H1 (cell line): ENCODE measurements at regions not wholly inside any gene's neighbourhood (a gene's known extent, or its start where the extent isn't known, plus 50 kb on each side); places are given as distances from the start of the nearest gene placed in this dataset.

ENCODE experiments used
- CTCF ChIA-PET: fragments of 300-600 bp; sonication (Branson Sonifier 250); formaldehyde crosslinking; loops from one replicate; lab custom pipeline; 2021; ENCODE audit not compliant: partially characterized antibody; lab: Charles Lee
- POLR2A ChIA-PET: fragments of 300-600 bp; sonication (Branson Sonifier 250); formaldehyde crosslinking; loops from one replicate; lab custom pipeline; 2021; ENCODE audit warnings: inconsistent platforms; ENCODE audit not compliant: partially characterized antibody; lab: Charles Lee
- DNase-seq, 2 experiments: peaks; one replicate each; pipeline versions ENCODE4 v3.0.0 to v3.0.0-alpha.2; 2010 to 2022; ENCODE audit warnings: low spot score in 2 of 2, low read depth in 1 of 2, mixed read lengths in 1 of 2
- FAIRE-seq: peaks from 2 replicates; lab custom pipeline; 2011; peaks lifted over from hg19 to GRCh38; lab: Jason Lieb, UNC
- H2AFZ ChIP-seq: 2 replicates; pipeline ENCODE4 v1.8.1; 2012; ENCODE audit warnings: low read length, inconsistent platforms
- H2AK5ac ChIP-seq: 2 replicates; pipeline ENCODE4 v1.6.1; 2013; ENCODE audit warnings: low read depth, low read length
- H2BK120ac ChIP-seq: replicated peaks from 2 replicates; pipeline ENCODE3; 2013; ENCODE audit warnings: low read depth, low read length, inconsistent platforms
- H2BK12ac ChIP-seq: 2 replicates; pipeline ENCODE4 v1.6.1; 2013; ENCODE audit warnings: low read depth, low read length
- H2BK15ac ChIP-seq: 2 replicates; pipeline ENCODE4 v1.6.1; 2013; ENCODE audit warnings: low read length
- H2BK20ac ChIP-seq: 2 replicates; pipeline ENCODE4 v1.6.1; 2013; ENCODE audit warnings: low read length
- H2BK5ac ChIP-seq: 2 replicates; pipeline ENCODE4 v1.6.1; 2013; ENCODE audit warnings: low read depth, low read length
- H3K14ac ChIP-seq: 2 replicates; pipeline ENCODE4 v1.6.1; 2013; ENCODE audit warnings: inconsistent platforms; ENCODE audit not compliant: insufficient read length
- H3K18ac ChIP-seq: 2 replicates; pipeline ENCODE4 v1.6.1; 2013; ENCODE audit warnings: low read length; ENCODE audit errors: extremely low read depth
- H3K23ac ChIP-seq: 2 replicates; pipeline ENCODE4 v1.6.1; 2013; ENCODE audit warnings: inconsistent platforms; ENCODE audit not compliant: insufficient read length
- H3K23me2 ChIP-seq: 2 replicates; pipeline ENCODE4 v1.6.1; 2013; ENCODE audit warnings: low read depth, low read length
- H3K27ac ChIP-seq: 2 replicates; pipeline ENCODE4 v1.6.1; 2011; ENCODE audit warnings: low read depth, low read length, inconsistent platforms
- H3K27me3 ChIP-seq, 4 experiments: replicated peaks in 1 of 4; 1 replicate in 1 of 4; 2 replicates in 3 of 4; pipeline versions ENCODE4 v1.6.1 to v1.8.1; 2011 to 2013; ENCODE audit warnings: low read length in 3 of 4, mild to moderate bottlenecking in 3 of 4, inconsistent platforms in 2 of 4, mixed read lengths in 2 of 4, moderate library complexity in 1 of 4; ENCODE audit not compliant: control insufficient read depth in 3 of 4, insufficient read depth in 3 of 4; ENCODE audit errors: extremely low read depth in 1 of 4
- H3K36me3 ChIP-seq, 4 experiments: 2 replicates each; pipeline versions ENCODE4 v1.6.1 to v1.8.1; 2011 to 2013; ENCODE audit warnings: mild to moderate bottlenecking in 4 of 4, low read length in 3 of 4, moderate library complexity in 2 of 4, control low read depth in 1 of 4, inconsistent platforms in 1 of 4; ENCODE audit not compliant: insufficient read depth in 4 of 4, control insufficient read depth in 2 of 4
- H3K4ac ChIP-seq: replicated peaks from 2 replicates; pipeline ENCODE3; 2013; ENCODE audit warnings: low read length, low read depth, mixed read lengths, inconsistent platforms; ENCODE audit not compliant: insufficient read length
- H3K4me1 ChIP-seq, 4 experiments: replicated peaks in 1 of 4; 1 replicate in 1 of 4; 2 replicates in 3 of 4; pipeline versions ENCODE4 v1.6.1 to v1.8.1; 2011 to 2013; ENCODE audit warnings: low read length in 3 of 4, inconsistent platforms in 2 of 4, mixed read lengths in 1 of 4; ENCODE audit not compliant: insufficient read depth in 4 of 4, control insufficient read depth in 3 of 4
- H3K4me2 ChIP-seq, 2 experiments: 2 replicates each; pipeline versions ENCODE4 v1.6.1 to v1.8.1; 2011 to 2013; ENCODE audit warnings: low read depth in 2 of 2, low read length in 2 of 2, control low read depth in 1 of 2, inconsistent platforms in 1 of 2, mild to moderate bottlenecking in 1 of 2; ENCODE audit not compliant: insufficient read depth in 1 of 2
- H3K4me3 ChIP-seq, 4 experiments: fragments of 200-600, 300-600 bp in 1 of 4; sonication (generic), shearing (Covaris generic), sonication (Bioruptor Twin) in 1 of 4; 2 replicates each; pipeline versions ENCODE4 v1.5.1 to v1.8.1; 2011 to 2016; ENCODE audit warnings: low read length in 4 of 4, low read depth in 3 of 4, control low read depth in 2 of 4, inconsistent platforms in 2 of 4, mild to moderate bottlenecking in 2 of 4, mixed read lengths in 1 of 4, moderate library complexity in 1 of 4; ENCODE audit not compliant: insufficient read depth in 2 of 4; ENCODE audit errors: extremely low read depth in 1 of 4
- H3K56ac ChIP-seq: replicated peaks from 2 replicates; pipeline ENCODE3; 2013; ENCODE audit warnings: low read depth, mild to moderate bottlenecking, mixed read lengths, low read length, inconsistent platforms; ENCODE audit not compliant: insufficient read length
- H3K79me1 ChIP-seq: 2 replicates; pipeline ENCODE4 v1.6.1; 2013; ENCODE audit warnings: low read depth, low read length, control low read depth
- H3K79me2 ChIP-seq, 2 experiments: 2 replicates each; pipeline versions ENCODE4 v1.6.1 to v1.8.1; 2012 to 2013; ENCODE audit warnings: low read length in 2 of 2, mild to moderate bottlenecking in 2 of 2, inconsistent platforms in 1 of 2; ENCODE audit not compliant: insufficient read depth in 2 of 2, control insufficient read depth in 1 of 2
- H3K9ac ChIP-seq, 4 experiments: replicated peaks in 1 of 4; 1 replicate in 1 of 4; 2 replicates in 3 of 4; pipeline versions ENCODE4 v1.6.1 to v1.8.1; 2011 to 2013; ENCODE audit warnings: low read depth in 3 of 4, low read length in 3 of 4, control low read depth in 2 of 4, mild to moderate bottlenecking in 2 of 4, moderate library complexity in 2 of 4, inconsistent platforms in 1 of 4; ENCODE audit errors: extremely low read depth in 1 of 4
- H3K9me3 ChIP-seq, 2 experiments: 2 replicates each; pipeline versions ENCODE4 v1.6.1 to v1.8.1; 2012 to 2013; ENCODE audit warnings: mild to moderate bottlenecking in 2 of 2, moderate library complexity in 2 of 2, control low read depth in 1 of 2, inconsistent platforms in 1 of 2, low read depth in 1 of 2, low read length in 1 of 2, mixed read lengths in 1 of 2; ENCODE audit not compliant: insufficient read depth in 2 of 2
- H4K20me1 ChIP-seq, 2 experiments: replicated peaks in 1 of 2; 2 replicates each; pipeline versions ENCODE3 to v1.8.1; 2011 to 2013; ENCODE audit warnings: inconsistent platforms in 2 of 2, low read length in 2 of 2, mild to moderate bottlenecking in 1 of 2; ENCODE audit not compliant: insufficient read depth in 2 of 2, control insufficient read depth in 1 of 2
- H4K5ac ChIP-seq: 2 replicates; pipeline ENCODE4 v1.6.1; 2013; ENCODE audit warnings: low read length, low read depth, mixed read lengths, inconsistent platforms; ENCODE audit not compliant: insufficient read length
- H4K8ac ChIP-seq: 2 replicates; pipeline ENCODE4 v1.8.0; 2013; ENCODE audit warnings: mild to moderate bottlenecking, moderate library complexity, low read length, inconsistent platforms; ENCODE audit not compliant: insufficient read depth; ENCODE audit errors: extremely low read depth
- H4K91ac ChIP-seq: replicated peaks from 2 replicates; pipeline ENCODE3; 2013; ENCODE audit warnings: low read length, mixed read lengths, inconsistent platforms; ENCODE audit not compliant: insufficient read length
- BCL11A ChIP-seq, 2 experiments: IDR thresholded peaks; one replicate each; pipeline ENCODE4 v1.6.1; 2011; ENCODE audit warnings: low read depth in 2 of 2, low read length in 2 of 2, mild to moderate bottlenecking in 2 of 2
- BRCA1 ChIP-seq: IDR thresholded peaks from 2 replicates; pipeline ENCODE4 v1.6.1; 2012; ENCODE audit warnings: low read depth, low read length, improper control_type of control experiment
- CTBP2 ChIP-seq: IDR thresholded peaks from 2 replicates; pipeline ENCODE4 v1.7.0; 2011; ENCODE audit warnings: borderline replicate concordance, mild to moderate bottlenecking, moderate library complexity, mixed read lengths, low read length; ENCODE audit not compliant: insufficient read depth, insufficient read length
- KDM4A ChIP-seq: IDR thresholded peaks from one replicate; pipeline ENCODE4 v1.7.1; 2012; ENCODE audit warnings: low read depth, mild to moderate bottlenecking, moderate library complexity, low read length, inconsistent platforms; ENCODE audit not compliant: severe bottlenecking
- KDM5A ChIP-seq: fragments of 200-600 bp; IDR thresholded peaks from 2 replicates; pipeline ENCODE4 v1.7.1; 2012; ENCODE audit warnings: mild to moderate bottlenecking, low read length, inconsistent platforms, mixed read lengths
- SAP30 ChIP-seq: fragments of 300-600 bp; sonication (generic); IDR thresholded peaks from 2 replicates; pipeline ENCODE4 v1.7.1; 2012; ENCODE audit warnings: low read length, moderate library complexity, mild to moderate bottlenecking, inconsistent platforms; ENCODE audit not compliant: insufficient read depth, insufficient replicate concordance
- SP4 ChIP-seq: IDR thresholded peaks from 2 replicates; pipeline ENCODE4 v1.6.1; 2012; ENCODE audit warnings: low read length, inconsistent platforms
- TCF12 ChIP-seq: IDR thresholded peaks from 2 replicates; pipeline ENCODE4 v1.6.1; 2011; ENCODE audit warnings: low read depth, mild to moderate bottlenecking, low read length
- WGBS, 2 experiments: shearing (Covaris generic) in 1 of 2; methylation state at CpG; one replicate each; pipeline versions ENCODE4 v1.1.6 to v1.1.7; 2013 to 2015; ENCODE audit warnings: low lambda C conversion rate in 2 of 2, mixed read lengths in 2 of 2, inconsistent platforms in 1 of 2, low coverage in 1 of 2, missing lambda C conversion rate in 1 of 2; ENCODE audit not compliant: insufficient replicate concordance in 2 of 2, insufficient coverage in 1 of 2, insufficient read length in 1 of 2; ENCODE audit errors: extremely low coverage in 1 of 2, missing lambda C conversion rate in 1 of 2; 5-methylcytosine and 5-hydroxymethylcytosine counted together

- WGBS, 2 experiments, result 91% methylated on average over 1 of the region's 1 CpG; no CpG with 5 or more reads in 1 of the 2 experiments
- H3K23me2 ChIP-seq, result no peaks in the 10 kb centered on the region
- no peak for TF ChIP-seq CTBP2
- no peak for TF ChIP-seq BCL11A (IDR thresholded peaks at IDR 0.05; ENCODE audit: low read depth in 2 of 2, low read length in 2 of 2)
- TF ChIP-seq SAP30, result no peak
- no peak for TF ChIP-seq TCF12
- TF ChIP-seq SP4, result no peak
- no peak for TF ChIP-seq KDM5A
- TF ChIP-seq BRCA1, result no peak
- TF ChIP-seq KDM4A, result no peak
Observed at GRCh38 chr4:116618638-116619037, 466.7 kb downstream of the TRAM1L1 start.

More at GRCh38 chr4:116618638-116619037, 466.7 kb downstream of the TRAM1L1 start:
- FAIRE-seq (no peak), DNase-seq (no peak)
- H2BK20ac ChIP-seq, result no peak overlapping the region
- CTCF ChIA-PET, result no interaction called here
- no peaks in the 10 kb centered on the region for H3K4me1 ChIP-seq
- H4K8ac ChIP-seq, result no peak overlapping the region
- no peak overlapping the region for H4K5ac ChIP-seq
- H3K56ac ChIP-seq, result no peak overlapping the region
- no peak overlapping the region for H3K4ac ChIP-seq
- H4K20me1 ChIP-seq, result no peaks in the 10 kb centered on the region
- no peak overlapping the region for H3K23ac ChIP-seq
- no peak overlapping the region for H2AK5ac ChIP-seq
- H3K79me1 ChIP-seq, result no peaks in the 10 kb centered on the region
- no peak overlapping the region for H3K4me3 ChIP-seq
- no peak overlapping the region for H3K9ac ChIP-seq
- POLR2A ChIA-PET, result no interaction called here
- H3K36me3 ChIP-seq, result no peaks in the 10 kb centered on the region
- H3K14ac ChIP-seq, result no peak overlapping the region
- H2BK5ac ChIP-seq, result no peak overlapping the region
- no peak overlapping the region for H4K91ac ChIP-seq
- no peak overlapping the region for H2AFZ ChIP-seq
- no peaks in the 10 kb centered on the region for H3K9me3 ChIP-seq
- no peaks in the 10 kb centered on the region for H3K27me3 ChIP-seq
- no peak overlapping the region for H3K18ac ChIP-seq
- H2BK120ac ChIP-seq, result no peak overlapping the region
- H3K4me2 ChIP-seq, result no peak overlapping the region
- H3K27ac ChIP-seq, result no peak overlapping the region
- no peaks in the 10 kb centered on the region for H3K79me2 ChIP-seq
- no peak overlapping the region for H2BK12ac ChIP-seq
- no peak overlapping the region for H2BK15ac ChIP-seq
